BJ (cell line): ENCODE measurements at regions not wholly inside any gene's neighbourhood (a gene's known extent, or its start where the extent isn't known, plus 50 kb on each side); places are given as distances from the start of the nearest gene placed in this dataset.

Source experiments
- CTCF ChIA-PET: fragments of 350-600 bp; formaldehyde crosslinking; extraction: SDS; loops from one replicate; lab custom pipeline; 2021; ENCODE audit warnings: antibody characterized with exemption, inconsistent platforms; lab: Yijun Ruan, JAX
- POLR2A ChIA-PET: fragments of 300-600 bp; sonication (Branson Sonifier 250); formaldehyde crosslinking; extraction: SDS; loops from one replicate; lab custom pipeline; 2021; ENCODE audit warnings: antibody characterized with exemption; lab: Charles Lee
- DNase-seq: peaks from one replicate; pipeline ENCODE4 v3.0.0-alpha.2; 2011; ENCODE audit warnings: low read depth
- H3K27me3 ChIP-seq: 2 replicates; pipeline ENCODE4 v1.6.0; 2011; ENCODE audit warnings: low read length; ENCODE audit not compliant: control insufficient read depth, insufficient read depth
- H3K36me3 ChIP-seq: 2 replicates; pipeline ENCODE4 v1.5.1; 2011; ENCODE audit warnings: low read length; ENCODE audit not compliant: control insufficient read depth, insufficient read depth
- H3K4me3 ChIP-seq: 2 replicates; pipeline ENCODE4 v1.5.1; 2011; ENCODE audit warnings: low read depth, mild to moderate bottlenecking, control low read depth, low read length
- CTCF ChIP-seq: IDR thresholded peaks from 2 replicates; pipeline ENCODE4 v1.5.1; 2011; ENCODE audit warnings: low read depth, mild to moderate bottlenecking, control low read depth, inconsistent platforms, low read length, moderate library complexity; ENCODE audit not compliant: insufficient read depth

- POLR2A ChIA-PET, result no interaction called here
- Histone ChIP-seq H3K27me3 (no peaks in the 10 kb centered on the region), H3K36me3 (no peaks in the 10 kb centered on the region), H3K4me3 (no peak overlapping the region)
- no peak for TF ChIP-seq CTCF
- CTCF ChIA-PET, result interaction anchor here (1.4 to 3.1 kb wide), 2 partner anchors 10 to 23 kb away, joined by 3 to 12 read pairs; no protein-coding TSS in a partner anchor
- DNase-seq, result no peak
Observed at GRCh38 chr3:124666067-124666466, 64.2 kb upstream of the UMPS start.

- DNase-seq, result peak; percentile 27
- POLR2A ChIA-PET, result no interaction called here
- TF ChIP-seq CTCF, result no peak
- Histone ChIP-seq H3K27me3 (no peaks in the 10 kb centered on the region), H3K36me3 (no peaks in the 10 kb centered on the region), H3K4me3 (no peak overlapping the region)
- CTCF ChIA-PET, result interaction anchor here (1.1 kb wide), 1 partner anchor 104 kb away, joined by 4 read pairs; no protein-coding TSS in a partner anchor
Observed at GRCh38 chr3:124669470-124669869, 60.8 kb upstream of the UMPS start.

- no peak for TF ChIP-seq CTCF
- Histone ChIP-seq H3K27me3 (no peaks in the 10 kb centered on the region), H3K36me3 (no peaks in the 10 kb centered on the region), H3K4me3 (no peak overlapping the region)
- ChIA-PET POLR2A (no interaction called here), CTCF (interaction anchor here (0.6 to 2.1 kb wide), 2 partner anchors 9 to 18 kb away, joined by 4 to 8 read pairs; no protein-coding TSS in a partner anchor)
- no peak for DNase-seq
Observed at GRCh38 chr3:124671106-124671505, 59.1 kb upstream of the UMPS start.

GRCh38 chr3:124674336-124674735 is 55.9 kb upstream of the UMPS start:
- Histone ChIP-seq H3K27me3 (no peaks in the 10 kb centered on the region), H3K4me3 (no peak overlapping the region), H3K36me3 (no peaks in the 10 kb centered on the region)
- TF ChIP-seq CTCF, result no peak
- CTCF ChIA-PET, result no interaction called here
- POLR2A ChIA-PET, result no interaction called here
- no peak for DNase-seq

GRCh38 chr3:124676236-124676635 is 54.0 kb upstream of the UMPS start:
- no peaks in the 10 kb centered on the region; the same call in 1 of the 2 replicates for H3K27me3 ChIP-seq
- H3K4me3 ChIP-seq, result no peak overlapping the region
- H3K36me3 ChIP-seq, result no peaks in the 10 kb centered on the region
- TF ChIP-seq CTCF, result no peak
- ChIA-PET POLR2A (interaction anchor here (0.5 kb wide), 1 partner anchor 208 kb away, joined by 4 read pairs; no protein-coding TSS in a partner anchor), CTCF (interaction anchor here (1.3 to 5.1 kb wide), 4 partner anchors 10 to 117 kb away, joined by 3 to 30 read pairs (median 4); no protein-coding TSS in a partner anchor)
- DNase-seq, result no peak
